GM12892 (cell line): ENCODE measurements at regions not wholly inside any gene's neighbourhood (a gene's known extent, or its start where the extent isn't known, plus 50 kb on each side); places are given as distances from the start of the nearest gene placed in this dataset.

Experiments used
- POLR2A ChIP-seq: IDR thresholded peaks from 2 replicates; pipeline ENCODE4 v1.6.1; 2011; ENCODE audit warnings: low read depth, low read length, control low read depth
- POLR2AphosphoS5 ChIP-seq: IDR thresholded peaks from 2 replicates; pipeline ENCODE4 v1.6.1; 2011; ENCODE audit warnings: low read depth, low read length, control low read depth
- TAF1 ChIP-seq: IDR thresholded peaks from 2 replicates; pipeline ENCODE4 v1.6.1; 2011; ENCODE audit warnings: low read depth, mild to moderate bottlenecking, control low read depth, low read length, borderline replicate concordance

DNA sequence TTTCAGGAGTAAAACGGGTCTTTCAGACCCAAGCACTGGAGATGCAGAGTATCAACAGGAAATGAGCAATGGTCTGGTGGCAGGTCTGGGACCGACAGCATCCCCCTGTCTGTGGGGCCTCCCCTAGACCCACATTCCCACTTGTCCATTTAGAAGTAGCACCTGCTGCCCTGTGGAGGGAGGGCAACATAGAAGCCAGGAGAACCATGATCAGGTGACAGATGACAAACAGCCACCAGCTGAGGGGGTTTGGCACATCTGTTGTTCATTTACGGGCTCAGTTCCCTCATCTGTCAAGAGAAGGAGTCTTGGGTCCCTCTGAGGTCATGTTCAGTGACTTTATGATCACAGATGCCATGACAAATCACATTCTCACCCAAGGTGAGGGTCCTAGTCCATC, 77.9 kb upstream of the SLC66A3 start:
- no peak for TF ChIP-seq POLR2AphosphoS5
- no peak for TF ChIP-seq POLR2A
- no peak for TF ChIP-seq TAF1
